T-cell (primary cell): ENCODE measurements at regions not wholly inside any gene's neighbourhood (a gene's known extent, or its start where the extent isn't known, plus 50 kb on each side); places are given as distances from the start of the nearest gene placed in this dataset.

ENCODE experiments used
- ATAC-seq, 4 experiments: fragments of 200-7000 bp in 3 of 4; fragments of 150-1000 bp in 1 of 4; cut with Tn5 transposase; replicated peaks in 1 of 4; 1 replicate in 3 of 4; 2 replicates in 1 of 4; pipeline ENCODE4 v1.10.0; 2021; ENCODE audit warnings: moderate library complexity in 3 of 4, mild to moderate bottlenecking in 2 of 4, moderate number of reproducible peaks in 1 of 4
- CTCF ChIA-PET, 2 donors: fragments of 300-600 bp; sonication (Branson Sonifier 250); formaldehyde crosslinking; loops; one replicate each; lab custom pipeline; 2022; ENCODE audit warnings: antibody characterized with exemption in 2 of 2; lab: Charles Lee
- POLR2A ChIA-PET, 2 donors: fragments of 300-600 bp; sonication (Branson Sonifier 250); formaldehyde crosslinking; loops; one replicate each; lab custom pipeline; 2022; ENCODE audit warnings: antibody characterized with exemption in 2 of 2; lab: Charles Lee
- DNase-seq, 35 experiments: peaks; one replicate each; pipeline versions ENCODE4 v3.0.0 to v3.0.0-alpha.2; 2013 to 2023
- H3K27ac ChIP-seq: one replicate; pipeline ENCODE4 v1.5.1; 2013; ENCODE audit warnings: low read length
- H3K27me3 ChIP-seq, 2 experiments: replicated peaks in 1 of 2; 1 replicate in 1 of 2; 2 replicates in 1 of 2; pipeline versions ENCODE4 v1.6.1 to v1.7.0; 2013; ENCODE audit warnings: low read length in 1 of 2, mixed read lengths in 1 of 2; ENCODE audit not compliant: control insufficient read depth in 2 of 2, insufficient read depth in 2 of 2; ENCODE audit errors: extremely low read depth in 1 of 2
- H3K36me3 ChIP-seq, 2 donors: 1 replicate in 1 of 2; 2 replicates in 1 of 2; pipeline versions ENCODE4 v1.6.1 to v1.7.0; 2013; ENCODE audit warnings: low read length in 1 of 2; ENCODE audit not compliant: control insufficient read depth in 2 of 2, insufficient read depth in 1 of 2; ENCODE audit errors: extremely low read depth in 1 of 2
- H3K4me1 ChIP-seq, 2 experiments: 1 replicate in 1 of 2; 2 replicates in 1 of 2; pipeline versions ENCODE4 v1.6.1 to v1.7.0; 2013; ENCODE audit warnings: low read length in 2 of 2, mixed read lengths in 1 of 2; ENCODE audit not compliant: insufficient read depth in 2 of 2, control insufficient read depth in 1 of 2; ENCODE audit errors: extremely low read depth in 1 of 2
- H3K4me3 ChIP-seq, 2 donors: 1 replicate in 1 of 2; 2 replicates in 1 of 2; pipeline versions ENCODE4 v1.5.1 to v1.7.0; 2013; ENCODE audit warnings: mild to moderate bottlenecking in 2 of 2, low read length in 1 of 2, moderate library complexity in 1 of 2; ENCODE audit not compliant: control insufficient read depth in 1 of 2; ENCODE audit errors: extremely low read depth in 1 of 2
- H3K9me3 ChIP-seq: 2 replicates; pipeline ENCODE4 v1.7.0; 2013
- H3K27ac Mint-ChIP-seq, 2 donors: one replicate each; pipeline ENCODE4 v1.8.0; 2020 to 2021; ENCODE audit warnings: mild to moderate bottlenecking in 2 of 2, mixed read lengths in 2 of 2
- H3K27me3 Mint-ChIP-seq, 2 donors: one replicate each; pipeline ENCODE4 v1.8.0; 2021 to 2022; ENCODE audit warnings: mixed read lengths in 2 of 2
- H3K36me3 Mint-ChIP-seq: one replicate; pipeline ENCODE4 v1.8.0; 2021; ENCODE audit warnings: mixed read lengths
- H3K4me1 Mint-ChIP-seq, 3 donors: one replicate each; pipeline ENCODE4 v1.8.0; 2020 to 2022; ENCODE audit warnings: mixed read lengths in 3 of 3, mild to moderate bottlenecking in 1 of 3
- H3K4me3 Mint-ChIP-seq, 3 donors: one replicate each; pipeline ENCODE4 v1.8.0; 2020 to 2022; ENCODE audit warnings: mild to moderate bottlenecking in 3 of 3, mixed read lengths in 3 of 3, moderate library complexity in 3 of 3
- H3K9me3 Mint-ChIP-seq, 3 donors: one replicate each; pipeline ENCODE4 v1.8.0; 2020 to 2022; ENCODE audit warnings: mixed read lengths in 3 of 3
- WGBS: methylation state at CpG from one replicate; pipeline ENCODE4 v1.1.5; 2013; ENCODE audit warnings: missing lambda C conversion rate; ENCODE audit not compliant: insufficient coverage; 5-methylcytosine and 5-hydroxymethylcytosine counted together

DNA sequence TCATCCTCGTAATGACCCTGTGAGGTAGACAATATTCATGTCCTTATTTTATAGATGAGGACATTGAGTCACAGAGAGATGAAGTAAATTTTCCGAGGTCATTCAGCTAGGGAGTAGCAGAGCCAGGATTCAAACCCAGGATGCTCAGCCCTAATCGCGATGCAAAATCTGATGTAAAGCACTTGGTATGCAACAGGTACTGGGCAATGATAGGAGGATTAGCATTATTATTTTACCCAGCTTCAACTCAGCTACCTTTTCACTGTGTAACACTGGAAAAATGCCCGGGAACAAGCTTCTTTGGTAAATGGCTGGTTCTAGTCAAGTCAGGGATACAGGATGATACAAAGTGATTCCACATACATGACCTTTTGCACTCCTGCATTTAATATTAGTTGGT lies 88.7 kb downstream of the ATP1A1 start:
- Histone ChIP-seq H3K4me1 (no peaks in the 10 kb centered on the region), H3K9me3 (no peaks in the 10 kb centered on the region), H3K4me3 (no peak overlapping the region), H3K36me3 (no peaks in the 10 kb centered on the region), H3K27me3 (no peaks in the 10 kb centered on the region), H3K27ac (no peak overlapping the region)
- H3K36me3 Mint-ChIP-seq, result no peaks in the 10 kb centered on the region
- ATAC-seq (no peak), DNase-seq (no peak)
- ChIA-PET POLR2A (no interaction called here), CTCF (interaction anchor here (0.7 to 1.0 kb wide), 2 partner anchors 107 to 323 kb away, joined by 3 read pairs; no protein-coding TSS in a partner anchor)
- H3K4me1 Mint-ChIP-seq, result no peaks in the 10 kb centered on the region
- H3K27me3 Mint-ChIP-seq, result peaks cover 1 to 2% of the 10 kb centered on the region in 2 donors
- H3K27ac Mint-ChIP-seq, result no peak overlapping the region
- H3K9me3 Mint-ChIP-seq, result peaks cover 0 to 2% (median 0%) of the 10 kb centered on the region in 3 donors
- no peak overlapping the region for H3K4me3 Mint-ChIP-seq
- WGBS, result no CpG with 5 or more reads among the region's 5 CpGs

DNA sequence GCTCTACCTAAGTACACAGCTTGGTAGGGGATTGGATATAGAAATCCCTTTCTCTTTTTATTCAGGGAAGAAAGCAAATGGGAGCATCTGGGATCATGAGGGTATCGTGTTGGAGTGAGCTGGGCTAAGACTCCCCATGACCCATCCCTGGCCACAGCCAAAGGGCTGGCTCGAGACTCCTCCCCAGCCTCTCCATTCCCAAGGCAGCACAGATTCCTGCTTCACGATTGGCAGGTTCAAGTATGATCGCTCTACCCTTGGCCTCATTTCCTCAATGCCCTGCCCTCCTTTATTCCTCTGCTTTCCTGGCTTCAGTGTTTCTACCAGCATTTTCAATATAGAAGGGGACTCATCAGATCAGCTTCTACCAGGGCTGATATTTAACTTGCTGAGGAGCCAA lies 89.7 kb downstream of the ATP1A1 start:
- no peak for DNase-seq
- Histone ChIP-seq H3K9me3 (no peaks in the 10 kb centered on the region), H3K4me3 (no peak overlapping the region), H3K27ac (no peak overlapping the region), H3K27me3 (no peaks in the 10 kb centered on the region), H3K36me3 (no peaks in the 10 kb centered on the region), H3K4me1 (no peaks in the 10 kb centered on the region)
- no peaks in the 10 kb centered on the region for H3K4me1 Mint-ChIP-seq
- H3K27ac Mint-ChIP-seq, result no peak overlapping the region
- WGBS, result 78% methylated on average over 4 of the region's 4 CpGs
- H3K9me3 Mint-ChIP-seq, result peaks cover 0 to 4% (median 0%) of the 10 kb centered on the region in 3 donors
- H3K4me3 Mint-ChIP-seq, result no peak overlapping the region
- peaks cover 1 to 5% of the 10 kb centered on the region in 2 donors for H3K27me3 Mint-ChIP-seq
- POLR2A ChIA-PET, result no interaction called here
- H3K36me3 Mint-ChIP-seq, result no peaks in the 10 kb centered on the region
- no peak for ATAC-seq
- CTCF ChIA-PET, result no interaction called here

DNA sequence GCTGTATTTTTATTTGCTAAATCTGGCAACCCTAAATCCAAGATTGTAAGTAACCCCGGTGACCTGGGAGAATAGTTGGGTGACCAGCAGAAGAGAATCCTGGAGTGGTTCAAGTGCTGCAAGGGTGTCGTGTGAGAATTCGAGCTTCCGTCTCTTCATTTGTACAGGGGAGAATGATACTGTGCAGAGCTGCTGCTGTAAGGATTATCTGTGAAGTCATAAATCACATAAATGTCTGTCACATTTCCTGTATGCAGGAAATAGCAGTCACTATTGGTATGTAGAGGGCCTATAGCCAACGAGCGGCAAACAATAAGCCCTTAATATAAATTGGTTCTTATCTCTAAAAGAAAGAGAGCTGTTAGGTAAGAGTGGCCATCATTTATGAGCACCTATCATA lies 90.7 kb downstream of the ATP1A1 start:
- no peak overlapping the region for H3K27ac ChIP-seq
- Mint-ChIP-seq H3K4me1 (no peaks in the 10 kb centered on the region), H3K4me3 (no peak overlapping the region), H3K9me3 (peaks cover 0 to 4% (median 0%) of the 10 kb centered on the region in 3 donors), H3K27me3 (peaks cover 1 to 5% of the 10 kb centered on the region in 2 donors), H3K36me3 (no peaks in the 10 kb centered on the region), H3K27ac (no peak overlapping the region)
- no peaks in the 10 kb centered on the region for H3K9me3 ChIP-seq
- no peaks in the 10 kb centered on the region for H3K4me1 ChIP-seq
- ChIA-PET POLR2A (no interaction called here), CTCF (no interaction called here)
- no peak overlapping the region for H3K4me3 ChIP-seq
- H3K36me3 ChIP-seq, result no peaks in the 10 kb centered on the region
- H3K27me3 ChIP-seq, result no peaks in the 10 kb centered on the region
- ATAC-seq (no peak), DNase-seq (no peak)
- WGBS, result 100% methylated on average over 4 of the region's 6 CpGs
